ENCODE measurements at regions not wholly inside any gene's neighbourhood (a gene's known extent, or its start where the extent isn't known, plus 50 kb on each side); places are given as distances from the start of the nearest gene placed in this dataset.

- TF ChIP-seq CTCF (IDR thresholded peaks at IDR 0.05), result no peak
- TF ChIP-seq EZH2 (IDR thresholded peaks at IDR 0.05), result no peak
- TF ChIP-seq EZH2phosphoT487 (IDR thresholded peaks at IDR 0.05), result no peak
Observed at GRCh38 chr11:86140334-86140990, 71.6 kb upstream of the PICALM start.

Data from neural progenitor cell (in vitro differentiated cells).